Upper lobe of left lung (tissue), 6 donors: ENCODE measurements at regions not wholly inside any gene's neighbourhood (a gene's known extent, or its start where the extent isn't known, plus 50 kb on each side); places are given as distances from the start of the nearest gene placed in this dataset.

Experiments
- ATAC-seq, 2 donors: fragments of 200-7000 bp; cut with Tn5 transposase; one replicate each; pipeline ENCODE4 v1.9.1; 2022; ENCODE audit warnings: mild to moderate bottlenecking in 2 of 2, moderate library complexity in 2 of 2; ENCODE audit not compliant: low FRiP score in 2 of 2
- DNase-seq, 2 donors: peaks; one replicate each; pipeline ENCODE4 v3.0.0-alpha.2; 2019 to 2020
- H3K27ac ChIP-seq, 4 donors: fragments of 200-600 bp; sonication (generic); one replicate each; pipeline ENCODE4 v1.5.1; 2016 to 2019
- H3K27me3 ChIP-seq, 4 donors: fragments of 200-600 bp; sonication (generic); one replicate each; pipeline ENCODE4 v1.5.1; 2017 to 2019
- H3K36me3 ChIP-seq, 4 donors: fragments of 200-600 bp; sonication (generic); one replicate each; pipeline ENCODE4 v1.5.1; 2016 to 2019
- H3K4me1 ChIP-seq, 4 donors: fragments of 200-600 bp; sonication (generic); one replicate each; pipeline ENCODE4 v1.5.1; 2018 to 2019
- H3K4me3 ChIP-seq, 4 donors: fragments of 200-600 bp; sonication (generic); one replicate each; pipeline ENCODE4 v1.5.1; 2017 to 2019; ENCODE audit warnings: mild to moderate bottlenecking in 2 of 4, moderate library complexity in 1 of 4
- H3K9me3 ChIP-seq, 4 donors: fragments of 200-600 bp; sonication (generic); one replicate each; pipeline ENCODE4 v1.5.1; 2018 to 2019
- EP300 ChIP-seq, 4 donors: sonication (generic); formaldehyde crosslinking; IDR thresholded peaks; one replicate each; pipeline ENCODE4 v1.5.1; 2017; ENCODE audit warnings: antibody characterized with exemption in 4 of 4, control low read depth in 2 of 4
- POLR2A ChIP-seq, 4 donors: fragments of 450-650 bp; IDR thresholded peaks; one replicate each; pipeline ENCODE4 v1.5.1; 2016 to 2017; ENCODE audit warnings: antibody characterized with exemption in 4 of 4, mild to moderate bottlenecking in 2 of 4
- POLR2AphosphoS5 ChIP-seq, 2 donors: sonication (generic); formaldehyde crosslinking; IDR thresholded peaks; one replicate each; pipeline ENCODE4 v1.5.1; 2017; ENCODE audit warnings: antibody characterized with exemption in 2 of 2
- WGBS, 2 donors: methylation state at CpG; one replicate each; pipeline ENCODE4 v1.1.5; 2017 to 2018; 5-methylcytosine and 5-hydroxymethylcytosine counted together
- TF ChIP-seq, protein P1 (sequence below), 6 experiments: fragments of 450-650 bp in 4 of 6; fragments of 200-600 bp in 2 of 6; sonication (generic) in 2 of 6; IDR thresholded peaks; one replicate each; pipeline ENCODE4 v1.5.1; 2016 to 2019; ENCODE audit warnings: antibody characterized with exemption in 6 of 6
- donor health status: DM: no; HTN: no; CAD: no; lungs with moderate emphysema.
- donor health status: DM: no; HTN: yes; CAD: no; lungs with severe emphysema.

DNA sequence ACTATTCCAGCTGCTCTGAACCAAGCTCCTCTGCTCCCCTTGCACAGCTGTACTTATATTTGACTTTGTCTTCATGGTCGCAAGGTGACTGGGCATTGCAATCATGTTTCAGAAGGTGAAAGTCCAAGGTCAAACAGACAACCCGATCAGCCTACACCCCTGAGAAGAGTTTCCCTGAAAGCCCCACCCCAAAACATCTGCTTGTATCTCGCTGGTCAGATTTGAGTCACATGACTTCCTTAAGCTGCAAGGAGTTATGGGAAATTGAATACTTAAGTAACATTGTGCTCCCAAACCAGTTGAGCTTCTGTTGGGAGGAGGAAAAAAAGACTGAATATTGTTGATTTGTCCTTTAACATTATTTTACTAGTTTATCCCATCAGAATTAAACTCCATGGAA is 83.4 kb upstream of the FZD10 start:
- ATAC-seq (no peak), DNase-seq (no peak)
- no peak overlapping the region for H3K4me3 ChIP-seq
- H3K9me3 ChIP-seq: peaks cover 0 to 3% (median 0%) of the 10 kb centered on the region in 4 donors
- TF ChIP-seq POLR2A (IDR thresholded peaks at IDR 0.05) (no peak), EP300 (IDR thresholded peaks at IDR 0.05) (no peak), POLR2AphosphoS5 (IDR thresholded peaks at IDR 0.05) (no peak)
- TF ChIP-seq, protein P1, sequence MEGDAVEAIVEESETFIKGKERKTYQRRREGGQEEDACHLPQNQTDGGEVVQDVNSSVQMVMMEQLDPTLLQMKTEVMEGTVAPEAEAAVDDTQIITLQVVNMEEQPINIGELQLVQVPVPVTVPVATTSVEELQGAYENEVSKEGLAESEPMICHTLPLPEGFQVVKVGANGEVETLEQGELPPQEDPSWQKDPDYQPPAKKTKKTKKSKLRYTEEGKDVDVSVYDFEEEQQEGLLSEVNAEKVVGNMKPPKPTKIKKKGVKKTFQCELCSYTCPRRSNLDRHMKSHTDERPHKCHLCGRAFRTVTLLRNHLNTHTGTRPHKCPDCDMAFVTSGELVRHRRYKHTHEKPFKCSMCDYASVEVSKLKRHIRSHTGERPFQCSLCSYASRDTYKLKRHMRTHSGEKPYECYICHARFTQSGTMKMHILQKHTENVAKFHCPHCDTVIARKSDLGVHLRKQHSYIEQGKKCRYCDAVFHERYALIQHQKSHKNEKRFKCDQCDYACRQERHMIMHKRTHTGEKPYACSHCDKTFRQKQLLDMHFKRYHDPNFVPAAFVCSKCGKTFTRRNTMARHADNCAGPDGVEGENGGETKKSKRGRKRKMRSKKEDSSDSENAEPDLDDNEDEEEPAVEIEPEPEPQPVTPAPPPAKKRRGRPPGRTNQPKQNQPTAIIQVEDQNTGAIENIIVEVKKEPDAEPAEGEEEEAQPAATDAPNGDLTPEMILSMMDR (IDR thresholded peaks at IDR 0.05): no peak
- no peaks in the 10 kb centered on the region for H3K36me3 ChIP-seq
- no peaks in the 10 kb centered on the region for H3K27me3 ChIP-seq
- peaks cover 0 to 7% (median 3%) of the 10 kb centered on the region in 4 donors for H3K4me1 ChIP-seq
- WGBS, 2 donors: 52 to 59% methylated on average over 3 of the region's 3 CpGs
- no peak overlapping the region for H3K27ac ChIP-seq

DNA sequence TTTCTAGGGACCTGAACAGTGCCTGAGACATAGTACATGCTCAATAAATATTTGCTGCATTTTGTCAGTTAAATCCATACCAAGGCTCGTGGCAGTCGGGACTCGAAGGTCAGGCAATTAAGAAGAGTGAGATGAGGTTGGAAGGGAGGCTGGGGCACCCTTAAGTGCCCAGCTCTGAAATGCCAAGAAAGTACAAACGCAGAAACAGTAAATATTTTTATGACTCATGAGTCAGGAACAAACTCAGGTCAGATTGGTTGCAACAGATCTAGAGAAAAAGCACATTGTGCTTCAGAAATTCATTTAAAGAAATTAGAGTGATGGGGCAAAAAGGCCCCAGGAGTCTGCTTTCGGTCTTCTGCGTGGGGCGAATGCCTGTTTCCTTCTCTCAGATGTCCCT is 83.0 kb upstream of the FZD10 start:
- peaks cover 0 to 11% (median 6%) of the 10 kb centered on the region in 4 donors for H3K4me1 ChIP-seq
- no peak overlapping the region for H3K4me3 ChIP-seq
- no peak for DNase-seq
- H3K9me3 ChIP-seq: peaks cover 0 to 3% (median 0%) of the 10 kb centered on the region in 4 donors
- no peak for ATAC-seq
- WGBS, 2 donors: 73 to 76% methylated on average over 7 of the region's 7 CpGs
- TF ChIP-seq POLR2AphosphoS5 (IDR thresholded peaks at IDR 0.05) (no peak), POLR2A (IDR thresholded peaks at IDR 0.05) (no peak)
- no peaks in the 10 kb centered on the region for H3K27me3 ChIP-seq
- H3K27ac ChIP-seq: no peak overlapping the region
- no peaks in the 10 kb centered on the region for H3K36me3 ChIP-seq

DNA sequence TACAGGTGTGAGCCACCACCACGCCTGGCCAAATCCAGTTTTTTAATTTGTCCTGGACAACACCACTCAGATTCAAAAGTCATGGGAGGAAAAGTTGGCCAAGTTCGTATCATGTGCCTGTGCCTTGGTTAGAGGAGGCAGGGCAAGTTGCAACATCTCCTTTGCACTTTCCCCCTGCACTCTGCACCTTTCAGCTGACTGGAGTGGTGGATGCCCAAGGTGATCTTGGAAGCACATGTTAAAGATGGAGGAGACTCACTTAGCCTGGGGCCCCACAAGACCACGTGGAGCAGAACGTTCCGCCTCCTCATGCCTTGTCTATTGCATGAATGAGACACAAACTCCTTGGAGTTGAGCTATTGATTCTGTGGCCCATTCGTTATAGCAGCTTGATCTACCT is 82.1 kb upstream of the FZD10 start:
- Histone ChIP-seq H3K27me3 (no peaks in the 10 kb centered on the region), H3K27ac (no peak overlapping the region), H3K9me3 (peaks cover 0 to 3% (median 0%) of the 10 kb centered on the region in 4 donors), H3K4me3 (no peak overlapping the region), H3K4me1 (peaks cover 1 to 16% (median 9%) of the 10 kb centered on the region in 4 donors), H3K36me3 (no peaks in the 10 kb centered on the region)
- TF ChIP-seq, protein P1 (IDR thresholded peaks at IDR 0.05): no peak
- TF ChIP-seq EP300 (IDR thresholded peaks at IDR 0.05): no peak
- TF ChIP-seq POLR2A (IDR thresholded peaks at IDR 0.05): no peak
- TF ChIP-seq POLR2AphosphoS5 (IDR thresholded peaks at IDR 0.05): no peak
- 71 to 78% methylated on average over 6 of the region's 6 CpGs for WGBS, 2 donors
- DNase-seq: no peak
- ATAC-seq: no peak

DNA sequence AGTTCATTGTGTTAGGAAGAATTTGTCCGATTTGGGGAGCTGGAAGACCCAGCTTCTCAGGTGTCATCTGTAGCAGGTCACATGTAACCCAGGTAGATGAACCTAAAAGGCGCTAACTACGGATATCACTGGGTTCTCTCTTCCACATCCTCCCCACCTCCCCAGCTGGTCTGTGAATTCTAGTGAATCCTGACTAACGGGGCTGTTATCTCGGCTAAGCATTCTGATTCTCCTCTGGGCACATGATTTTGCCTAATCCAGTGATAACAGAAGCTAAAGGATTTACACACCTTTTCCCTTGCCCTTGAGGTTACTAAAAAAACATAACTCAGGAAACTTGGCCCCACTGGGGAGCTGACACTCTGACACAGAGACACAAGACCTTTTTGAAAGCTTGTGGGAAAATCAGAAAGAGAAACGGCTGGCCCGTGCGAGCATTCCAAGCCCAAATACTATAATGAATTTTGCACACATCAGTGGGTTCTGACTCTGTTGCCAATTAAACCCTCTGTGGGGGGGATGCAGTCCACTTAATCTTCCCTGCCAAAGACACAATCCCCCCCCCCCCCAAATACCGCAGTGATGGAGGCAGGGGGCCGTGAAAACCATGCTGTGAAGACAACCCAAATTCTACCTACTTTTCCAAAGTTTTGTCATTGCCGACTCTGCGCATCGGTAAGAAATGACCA is 81.0 kb upstream of the FZD10 start:
- WGBS, 2 donors: 59 to 61% methylated on average over 13 of the region's 13 CpGs
- peaks cover 0 to 3% (median 0%) of the 10 kb centered on the region in 4 donors for H3K9me3 ChIP-seq
- H3K27me3 ChIP-seq: no peaks in the 10 kb centered on the region
- DNase-seq (no peak), ATAC-seq (no peak)
- peaks cover 8 to 24% (median 15%) of the 10 kb centered on the region in 4 donors for H3K4me1 ChIP-seq
- H3K27ac ChIP-seq: no peak overlapping the region
- no peak for TF ChIP-seq POLR2AphosphoS5 (IDR thresholded peaks at IDR 0.05)
- no peak for TF ChIP-seq EP300 (IDR thresholded peaks at IDR 0.05)
- TF ChIP-seq, protein P1 (IDR thresholded peaks at IDR 0.05): no peak
- no peak for TF ChIP-seq POLR2A (IDR thresholded peaks at IDR 0.05)
- no peaks in the 10 kb centered on the region for H3K36me3 ChIP-seq
- H3K4me3 ChIP-seq: no peak overlapping the region

DNA sequence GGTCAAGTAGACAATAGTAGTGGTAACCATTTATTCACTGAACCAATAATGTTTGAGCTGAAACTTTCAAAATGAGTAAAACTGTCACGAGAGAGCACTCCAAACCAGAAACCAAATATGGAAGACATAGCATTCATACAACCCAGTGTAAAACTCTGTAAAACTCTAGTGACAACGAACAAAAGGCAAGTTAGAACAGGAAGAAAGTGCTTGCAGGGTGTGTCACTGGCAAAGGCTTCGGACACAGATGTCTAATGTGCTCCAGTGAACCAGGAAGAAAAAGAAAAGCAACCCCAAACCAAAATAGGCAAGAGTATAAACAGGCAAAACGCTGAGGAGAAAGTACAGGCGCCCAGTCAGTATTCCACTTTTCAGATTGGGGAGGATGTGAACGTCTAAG is 79.3 kb upstream of the FZD10 start:
- H3K4me1 ChIP-seq: peaks cover 12 to 29% (median 20%) of the 10 kb centered on the region in 4 donors
- WGBS, 2 donors: 52 to 62% methylated on average over 6 of the region's 6 CpGs
- H3K27ac ChIP-seq: peak overlapping the region; percentile 27 to 83 (median 60)
- TF ChIP-seq POLR2AphosphoS5 (IDR thresholded peaks at IDR 0.05): no peak
- TF ChIP-seq POLR2A (IDR thresholded peaks at IDR 0.05): no peak
- no peak for TF ChIP-seq EP300 (IDR thresholded peaks at IDR 0.05)
- TF ChIP-seq, protein P1 (IDR thresholded peaks at IDR 0.05): no peak
- H3K9me3 ChIP-seq: no peaks in the 10 kb centered on the region
- DNase-seq: no peak
- no peaks in the 10 kb centered on the region for H3K27me3 ChIP-seq
- ATAC-seq: no peak
- H3K4me3 ChIP-seq: no peak overlapping the region
- no peaks in the 10 kb centered on the region for H3K36me3 ChIP-seq
